BE2C (cell line): ENCODE measurements at regions not wholly inside any gene's neighbourhood (a gene's known extent, or its start where the extent isn't known, plus 50 kb on each side); places are given as distances from the start of the nearest gene placed in this dataset.
A peak's percentile ranks its signal among the peaks of the same experiment; 100 is the strongest.

Experiments
- DNase-seq: peaks from one replicate; pipeline ENCODE4 v3.0.0-alpha.2; 2020
- H3K27me3 ChIP-seq: fragments of 250-450 bp; sonication (Bioruptor Pico); 2 replicates; pipeline ENCODE4 v1.5.1; 2020; ENCODE audit warnings: mild to moderate bottlenecking
- H3K36me3 ChIP-seq: fragments of 250-450 bp; sonication (Bioruptor Pico); 2 replicates; pipeline ENCODE4 v1.5.1; 2020; ENCODE audit warnings: mild to moderate bottlenecking
- H3K4me1 ChIP-seq: fragments of 250-450 bp; sonication (Bioruptor Pico); 2 replicates; pipeline ENCODE4 v1.5.1; 2020
- H3K4me3 ChIP-seq: 2 replicates; pipeline ENCODE4 v1.5.1; 2011; ENCODE audit warnings: low read depth, low read length
- H3K9me3 ChIP-seq: fragments of 250-450 bp; sonication (Bioruptor Pico); 2 replicates; pipeline ENCODE4 v1.5.1; 2020
- TF ChIP-seq, protein P1 (sequence below): IDR thresholded peaks from 2 replicates; pipeline ENCODE4 v1.5.1; 2012; ENCODE audit warnings: mild to moderate bottlenecking, low read depth, low read length

DNA sequence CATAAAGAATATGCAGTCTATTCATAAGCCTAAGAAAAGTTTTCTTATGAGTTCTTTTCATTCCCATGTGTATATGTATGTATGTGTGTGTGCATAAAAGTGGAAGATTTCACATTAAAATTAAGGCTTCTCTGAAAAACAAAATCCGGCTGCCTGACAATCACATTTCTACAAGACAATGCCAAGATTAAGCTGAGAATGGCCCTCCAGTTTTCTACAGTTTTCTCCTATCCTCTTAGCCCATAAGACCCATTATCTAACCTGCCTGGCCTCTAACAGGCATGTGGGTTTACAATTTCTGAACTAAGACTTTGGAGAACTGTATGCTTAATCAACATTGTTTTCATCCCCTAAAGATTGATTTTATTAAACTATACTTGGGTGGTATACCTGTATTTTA is 446.0 kb upstream of the SEMA3A start:
- TF ChIP-seq, protein P1, sequence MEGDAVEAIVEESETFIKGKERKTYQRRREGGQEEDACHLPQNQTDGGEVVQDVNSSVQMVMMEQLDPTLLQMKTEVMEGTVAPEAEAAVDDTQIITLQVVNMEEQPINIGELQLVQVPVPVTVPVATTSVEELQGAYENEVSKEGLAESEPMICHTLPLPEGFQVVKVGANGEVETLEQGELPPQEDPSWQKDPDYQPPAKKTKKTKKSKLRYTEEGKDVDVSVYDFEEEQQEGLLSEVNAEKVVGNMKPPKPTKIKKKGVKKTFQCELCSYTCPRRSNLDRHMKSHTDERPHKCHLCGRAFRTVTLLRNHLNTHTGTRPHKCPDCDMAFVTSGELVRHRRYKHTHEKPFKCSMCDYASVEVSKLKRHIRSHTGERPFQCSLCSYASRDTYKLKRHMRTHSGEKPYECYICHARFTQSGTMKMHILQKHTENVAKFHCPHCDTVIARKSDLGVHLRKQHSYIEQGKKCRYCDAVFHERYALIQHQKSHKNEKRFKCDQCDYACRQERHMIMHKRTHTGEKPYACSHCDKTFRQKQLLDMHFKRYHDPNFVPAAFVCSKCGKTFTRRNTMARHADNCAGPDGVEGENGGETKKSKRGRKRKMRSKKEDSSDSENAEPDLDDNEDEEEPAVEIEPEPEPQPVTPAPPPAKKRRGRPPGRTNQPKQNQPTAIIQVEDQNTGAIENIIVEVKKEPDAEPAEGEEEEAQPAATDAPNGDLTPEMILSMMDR: no peak
- Histone ChIP-seq H3K27me3 (no peaks in the 10 kb centered on the region), H3K36me3 (no peaks in the 10 kb centered on the region), H3K9me3 (no peaks in the 10 kb centered on the region), H3K4me3 (no peak overlapping the region), H3K4me1 (peaks cover 45% of the 10 kb centered on the region)
- no peak for DNase-seq

DNA sequence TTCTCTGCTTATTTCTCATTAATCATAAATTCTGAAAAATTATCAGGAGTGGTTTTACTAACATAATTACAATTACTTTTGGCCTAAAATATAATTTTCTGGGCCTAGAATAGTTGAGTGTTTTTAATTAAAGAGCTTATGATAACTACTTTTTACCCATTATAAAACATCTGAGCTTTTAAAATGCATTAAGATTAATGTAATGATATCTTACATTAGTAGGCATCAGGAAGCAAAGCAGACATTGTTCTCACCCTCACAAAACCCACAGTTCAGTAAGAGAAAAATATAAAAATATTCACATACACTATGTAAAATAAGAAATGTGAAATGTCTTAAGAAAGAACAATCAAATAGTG is 443.7 kb upstream of the SEMA3A start:
- H3K9me3 ChIP-seq: no peaks in the 10 kb centered on the region
- H3K4me1 ChIP-seq: peaks cover 44% of the 10 kb centered on the region
- DNase-seq: no peak
- TF ChIP-seq, protein P1: no peak
- no peaks in the 10 kb centered on the region for H3K36me3 ChIP-seq
- H3K27me3 ChIP-seq: no peaks in the 10 kb centered on the region
- no peak overlapping the region for H3K4me3 ChIP-seq

GRCh38 chr7:84637568-84638338 is 443.2 kb upstream of the SEMA3A start:
- Histone ChIP-seq H3K4me3 (no peak overlapping the region), H3K27me3 (no peaks in the 10 kb centered on the region), H3K36me3 (no peaks in the 10 kb centered on the region), H3K9me3 (no peaks in the 10 kb centered on the region), H3K4me1 (peaks cover 38% of the 10 kb centered on the region)
- TF ChIP-seq, protein P1: no peak
- peak; percentile 22 for DNase-seq

GRCh38 chr7:84631913-84632312 is 437.3 kb upstream of the SEMA3A start:
- H3K4me3 ChIP-seq: no peak overlapping the region
- no peaks in the 10 kb centered on the region for H3K9me3 ChIP-seq
- H3K27me3 ChIP-seq: no peaks in the 10 kb centered on the region
- no peak for DNase-seq
- no peaks in the 10 kb centered on the region for H3K36me3 ChIP-seq
- TF ChIP-seq, protein P1: no peak
- H3K4me1 ChIP-seq: no peaks in the 10 kb centered on the region; the same call in 1 of the 2 replicates

DNA sequence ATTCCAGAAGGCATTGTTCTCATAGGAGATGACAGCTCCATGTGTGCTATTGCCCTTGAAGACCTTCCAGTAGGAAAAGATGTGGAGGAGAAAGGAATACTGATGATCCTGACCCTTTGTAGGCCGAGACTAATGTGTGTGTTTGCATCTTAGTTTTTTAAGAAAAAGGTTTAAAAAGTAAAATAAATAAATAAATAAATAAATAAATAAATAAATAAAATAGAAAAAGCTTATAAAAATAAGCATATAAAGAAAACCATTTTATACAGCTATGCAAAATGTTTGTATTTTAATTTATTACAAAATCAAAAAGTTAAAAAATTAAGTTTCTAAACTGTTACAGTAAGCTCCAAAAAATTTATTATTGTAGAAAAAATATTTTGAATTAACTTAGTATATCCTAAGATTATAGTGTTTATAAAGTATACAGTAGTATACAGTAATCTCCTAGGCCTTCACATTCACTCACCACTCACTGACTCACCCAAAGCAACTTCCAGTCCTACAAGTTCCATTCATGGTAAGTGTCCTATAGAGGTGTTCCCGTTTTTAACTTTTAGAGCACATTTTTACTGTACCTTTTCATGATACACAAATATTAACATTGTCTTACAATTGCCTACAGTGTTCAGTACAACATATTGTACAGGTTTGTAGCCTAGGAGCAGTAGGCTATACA is 435.2 kb upstream of the SEMA3A start:
- Histone ChIP-seq H3K27me3 (no peaks in the 10 kb centered on the region), H3K4me1 (no peaks in the 10 kb centered on the region), H3K9me3 (no peaks in the 10 kb centered on the region), H3K36me3 (no peaks in the 10 kb centered on the region), H3K4me3 (no peak overlapping the region)
- no peak for DNase-seq
- TF ChIP-seq, protein P1: no peak

- TF ChIP-seq, protein P1: no peak
- Histone ChIP-seq H3K4me1 (no peaks in the 10 kb centered on the region), H3K27me3 (no peaks in the 10 kb centered on the region), H3K4me3 (no peak overlapping the region), H3K9me3 (no peaks in the 10 kb centered on the region), H3K36me3 (no peaks in the 10 kb centered on the region)
- DNase-seq: no peak
Measured at GRCh38 chr7:84629216-84629615, 434.6 kb upstream of the SEMA3A start.
